Liver (tissue), 3 donors: ENCODE measurements at regions not wholly inside any gene's neighbourhood (a gene's known extent, or its start where the extent isn't known, plus 50 kb on each side); places are given as distances from the start of the nearest gene placed in this dataset.

ENCODE experiments used
- TAF1 ChIP-seq: conservative IDR thresholded peaks from 2 replicates; pipeline ENCODE4 v1.6.1; 2016; ENCODE audit warnings: antibody characterized with exemption, mild to moderate bottlenecking
- YY1 ChIP-seq: IDR thresholded peaks from 2 replicates; pipeline ENCODE4 v1.6.1; 2016; ENCODE audit warnings: antibody characterized with exemption, mild to moderate bottlenecking
- TF ChIP-seq, protein P1 (sequence below): fragments of 150-350 bp; IDR thresholded peaks from 2 replicates; pipeline ENCODE4 v1.5.1; 2017; ENCODE audit warnings: improper control_type of control experiment, low read depth, low read length; ENCODE audit not compliant: missing input control
- TF ChIP-seq, protein P2 (sequence below): IDR thresholded peaks from 2 replicates; pipeline ENCODE4 v1.6.1; 2016; ENCODE audit warnings: antibody characterized with exemption
- TF ChIP-seq, protein P3 (sequence below): IDR thresholded peaks from 2 replicates; pipeline ENCODE4 v1.6.1; 2016; ENCODE audit warnings: antibody characterized with exemption
- donor health status: healthy.
- donor health status: healthy.

DNA sequence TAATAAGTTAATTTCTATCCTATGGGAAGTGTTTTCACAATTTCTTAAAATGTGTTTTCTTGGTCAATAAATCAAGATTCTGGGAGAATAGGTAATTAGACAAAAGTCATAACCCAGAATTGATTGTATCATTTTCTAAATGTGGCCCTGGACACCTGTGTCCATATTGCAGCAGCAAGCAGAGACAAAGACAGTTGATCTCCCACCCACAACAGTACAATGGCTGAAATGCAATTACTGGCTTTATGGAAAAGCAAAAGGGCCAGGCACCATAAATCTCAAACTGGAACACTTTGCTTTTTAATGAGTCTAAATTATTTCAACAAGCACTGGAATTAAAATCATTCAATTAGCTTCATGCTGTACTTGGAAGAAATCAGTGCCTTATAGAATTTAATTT lies 157.2 kb downstream of the ESM1 start:
- TF ChIP-seq, protein P1, sequence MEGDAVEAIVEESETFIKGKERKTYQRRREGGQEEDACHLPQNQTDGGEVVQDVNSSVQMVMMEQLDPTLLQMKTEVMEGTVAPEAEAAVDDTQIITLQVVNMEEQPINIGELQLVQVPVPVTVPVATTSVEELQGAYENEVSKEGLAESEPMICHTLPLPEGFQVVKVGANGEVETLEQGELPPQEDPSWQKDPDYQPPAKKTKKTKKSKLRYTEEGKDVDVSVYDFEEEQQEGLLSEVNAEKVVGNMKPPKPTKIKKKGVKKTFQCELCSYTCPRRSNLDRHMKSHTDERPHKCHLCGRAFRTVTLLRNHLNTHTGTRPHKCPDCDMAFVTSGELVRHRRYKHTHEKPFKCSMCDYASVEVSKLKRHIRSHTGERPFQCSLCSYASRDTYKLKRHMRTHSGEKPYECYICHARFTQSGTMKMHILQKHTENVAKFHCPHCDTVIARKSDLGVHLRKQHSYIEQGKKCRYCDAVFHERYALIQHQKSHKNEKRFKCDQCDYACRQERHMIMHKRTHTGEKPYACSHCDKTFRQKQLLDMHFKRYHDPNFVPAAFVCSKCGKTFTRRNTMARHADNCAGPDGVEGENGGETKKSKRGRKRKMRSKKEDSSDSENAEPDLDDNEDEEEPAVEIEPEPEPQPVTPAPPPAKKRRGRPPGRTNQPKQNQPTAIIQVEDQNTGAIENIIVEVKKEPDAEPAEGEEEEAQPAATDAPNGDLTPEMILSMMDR = no peak
- TF ChIP-seq YY1 (no peak), TAF1 (no peak)
- TF ChIP-seq, protein P2, sequence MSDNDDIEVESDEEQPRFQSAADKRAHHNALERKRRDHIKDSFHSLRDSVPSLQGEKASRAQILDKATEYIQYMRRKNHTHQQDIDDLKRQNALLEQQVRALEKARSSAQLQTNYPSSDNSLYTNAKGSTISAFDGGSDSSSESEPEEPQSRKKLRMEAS = no peak
- TF ChIP-seq, protein P3, sequence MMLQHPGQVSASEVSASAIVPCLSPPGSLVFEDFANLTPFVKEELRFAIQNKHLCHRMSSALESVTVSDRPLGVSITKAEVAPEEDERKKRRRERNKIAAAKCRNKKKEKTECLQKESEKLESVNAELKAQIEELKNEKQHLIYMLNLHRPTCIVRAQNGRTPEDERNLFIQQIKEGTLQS = no peak
